ENCODE measurements at regions not wholly inside any gene's neighbourhood (a gene's known extent, or its start where the extent isn't known, plus 50 kb on each side); places are given as distances from the start of the nearest gene placed in this dataset.
"Not testable (repeated sequence)": the region's sequence is repeated elsewhere in the genome, so short reads cannot be mapped to it uniquely, and the experiment has no call there.

GRCh38 chr14:76289276-76289675, 86.7 kb upstream of the ESRRB start:
- in situ Hi-C loops (cut with MboI; ENCODE audit: low sequenced_read_pairs, unreplicated experiment): no loop called here
- DNase-seq (ENCODE audit: low spot score): no peak

DNA sequence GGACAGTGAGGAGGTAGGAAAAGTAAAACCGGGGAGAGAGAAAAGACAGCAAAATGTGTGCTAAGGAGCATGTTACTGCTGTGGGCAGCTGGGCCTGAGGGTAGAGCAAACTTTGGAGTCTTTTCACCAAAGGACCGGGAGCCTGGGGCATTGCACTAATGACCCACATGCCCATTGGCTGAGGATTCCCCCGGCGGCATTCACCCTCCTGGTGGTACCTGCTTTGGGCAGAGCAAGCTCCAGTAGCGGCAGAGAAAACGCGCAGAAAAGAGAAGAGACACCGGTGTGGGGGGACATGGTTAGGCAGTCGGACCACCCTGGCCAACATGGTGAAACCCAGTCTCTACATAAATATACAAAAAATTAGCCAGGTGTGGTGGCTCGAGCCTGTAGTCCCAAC, 83.4 kb upstream of the ESRRB start:
- no peak for DNase-seq (ENCODE audit: low spot score)
- in situ Hi-C loops (cut with MboI; ENCODE audit: low sequenced_read_pairs, unreplicated experiment): no loop called here
- TF ChIP-seq, protein P1, sequence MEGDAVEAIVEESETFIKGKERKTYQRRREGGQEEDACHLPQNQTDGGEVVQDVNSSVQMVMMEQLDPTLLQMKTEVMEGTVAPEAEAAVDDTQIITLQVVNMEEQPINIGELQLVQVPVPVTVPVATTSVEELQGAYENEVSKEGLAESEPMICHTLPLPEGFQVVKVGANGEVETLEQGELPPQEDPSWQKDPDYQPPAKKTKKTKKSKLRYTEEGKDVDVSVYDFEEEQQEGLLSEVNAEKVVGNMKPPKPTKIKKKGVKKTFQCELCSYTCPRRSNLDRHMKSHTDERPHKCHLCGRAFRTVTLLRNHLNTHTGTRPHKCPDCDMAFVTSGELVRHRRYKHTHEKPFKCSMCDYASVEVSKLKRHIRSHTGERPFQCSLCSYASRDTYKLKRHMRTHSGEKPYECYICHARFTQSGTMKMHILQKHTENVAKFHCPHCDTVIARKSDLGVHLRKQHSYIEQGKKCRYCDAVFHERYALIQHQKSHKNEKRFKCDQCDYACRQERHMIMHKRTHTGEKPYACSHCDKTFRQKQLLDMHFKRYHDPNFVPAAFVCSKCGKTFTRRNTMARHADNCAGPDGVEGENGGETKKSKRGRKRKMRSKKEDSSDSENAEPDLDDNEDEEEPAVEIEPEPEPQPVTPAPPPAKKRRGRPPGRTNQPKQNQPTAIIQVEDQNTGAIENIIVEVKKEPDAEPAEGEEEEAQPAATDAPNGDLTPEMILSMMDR (IDR thresholded peaks at IDR 0.05; ENCODE audit: borderline replicate concordance, control extremely low read depth, extremely low read depth, insufficient read depth, missing control alignments): no peak

More at GRCh38 chr14:76289276-76289675, 86.7 kb upstream of the ESRRB start:
- TF ChIP-seq, protein P1 (IDR thresholded peaks at IDR 0.05; ENCODE audit: borderline replicate concordance, control extremely low read depth, extremely low read depth, insufficient read depth, missing control alignments): no peak

GRCh38 chr14:76293221-76293620, 82.7 kb upstream of the ESRRB start:
- TF ChIP-seq, protein P1 (IDR thresholded peaks at IDR 0.05; ENCODE audit: borderline replicate concordance, control extremely low read depth, extremely low read depth, insufficient read depth, missing control alignments): no peak
- in situ Hi-C loops (cut with MboI; ENCODE audit: low sequenced_read_pairs, unreplicated experiment): no loop called here
- DNase-seq (ENCODE audit: low spot score): no peak

DNA sequence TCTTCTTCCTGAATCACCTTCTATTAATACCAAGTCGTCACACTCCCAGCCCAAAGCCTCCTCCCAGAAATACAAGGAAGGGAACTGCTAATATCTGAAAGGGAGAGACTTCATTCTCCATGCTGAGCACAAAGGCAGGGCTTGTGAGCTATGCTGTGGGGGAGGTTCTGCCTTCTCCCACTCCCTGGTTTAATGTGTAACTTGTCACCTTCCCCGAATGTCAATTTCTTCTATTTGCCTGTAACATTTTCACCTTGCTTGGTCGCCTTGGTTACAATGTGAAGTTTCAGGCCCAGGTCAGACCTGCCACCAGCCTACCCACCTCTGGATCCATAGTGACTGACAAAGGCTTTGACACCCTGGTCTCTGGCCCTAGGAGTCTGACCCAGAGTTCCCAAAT, 82.0 kb upstream of the ESRRB start:
- in situ Hi-C loops (cut with MboI; ENCODE audit: low sequenced_read_pairs, unreplicated experiment): no loop called here
- DNase-seq (ENCODE audit: low spot score): no peak
- TF ChIP-seq, protein P1 (IDR thresholded peaks at IDR 0.05; ENCODE audit: borderline replicate concordance, control extremely low read depth, extremely low read depth, insufficient read depth, missing control alignments): no peak

DNA sequence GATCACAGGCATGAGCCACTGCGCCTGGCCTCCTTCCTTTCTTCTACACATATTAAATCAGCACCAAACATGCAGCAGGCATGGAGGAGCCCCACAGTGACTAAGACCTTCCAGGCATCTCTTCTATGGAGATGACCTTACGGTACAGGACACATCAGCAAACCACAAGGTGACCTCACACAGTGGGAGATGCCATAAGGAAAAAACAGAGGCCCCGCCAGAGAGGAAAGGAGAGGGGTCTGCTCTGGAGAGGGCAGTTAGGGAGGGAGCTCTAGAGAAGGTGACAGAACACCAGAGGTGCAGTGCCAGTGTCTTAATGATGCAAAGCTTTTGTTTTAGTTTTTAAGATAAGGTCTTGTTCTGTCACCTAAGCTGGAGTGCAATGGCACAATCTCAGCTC, 81.1 kb upstream of the ESRRB start:
- in situ Hi-C loops (cut with MboI; ENCODE audit: low sequenced_read_pairs, unreplicated experiment): no loop called here
- DNase-seq (ENCODE audit: low spot score): no peak
- TF ChIP-seq, protein P1 (IDR thresholded peaks at IDR 0.05; ENCODE audit: borderline replicate concordance, control extremely low read depth, extremely low read depth, insufficient read depth, missing control alignments): no peak

DNA sequence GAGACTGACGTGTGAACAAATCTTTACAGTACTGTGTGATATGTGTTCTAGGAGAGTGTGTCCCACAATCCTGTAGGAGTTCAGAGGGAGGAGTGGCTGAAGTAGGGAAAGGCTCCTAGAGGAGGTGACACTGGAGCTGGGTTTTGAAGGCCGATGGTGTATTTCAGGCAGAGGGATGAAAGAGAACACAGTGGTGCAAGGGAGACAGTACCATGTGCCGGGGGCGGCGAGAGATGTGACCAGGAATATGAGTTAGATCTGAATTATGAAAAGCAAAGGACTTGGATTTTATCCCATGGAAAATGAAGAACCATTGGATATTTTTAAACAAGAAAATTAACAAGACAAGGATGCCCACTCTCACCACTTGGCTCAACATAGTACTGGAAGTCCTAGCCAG, 77.0 kb upstream of the ESRRB start:
- TF ChIP-seq, protein P1 (IDR thresholded peaks at IDR 0.05; ENCODE audit: borderline replicate concordance, control extremely low read depth, extremely low read depth, insufficient read depth, missing control alignments): no peak
- in situ Hi-C loops (cut with MboI; ENCODE audit: low sequenced_read_pairs, unreplicated experiment): no loop called here
- DNase-seq (ENCODE audit: low spot score): no peak

DNA sequence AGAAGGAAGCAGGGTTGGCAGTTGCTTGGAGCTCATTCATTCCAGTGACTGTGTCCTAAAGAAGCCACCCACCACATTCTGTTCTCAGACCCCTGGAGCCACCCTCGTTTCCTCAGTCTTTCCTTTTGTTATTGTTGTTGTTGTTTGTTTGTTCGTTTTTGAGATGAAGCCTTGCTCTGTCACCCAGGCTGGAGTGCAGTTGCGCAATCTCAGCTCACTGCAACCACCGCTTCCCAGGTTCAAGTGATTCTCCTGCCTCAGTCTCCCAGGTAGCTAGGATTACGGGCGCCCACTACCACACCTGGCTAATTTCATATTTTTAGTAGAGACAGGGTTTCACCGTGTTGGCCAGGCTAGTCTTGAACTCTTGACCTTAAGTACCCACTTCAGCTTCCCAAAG, 72.7 kb upstream of the ESRRB start:
- DNase-seq (ENCODE audit: low spot score); in situ Hi-C loops (cut with MboI; ENCODE audit: low sequenced_read_pairs, unreplicated experiment): not testable (repeated sequence)
